Lung (tissue), 11 donors: ENCODE measurements at regions not wholly inside any gene's neighbourhood (a gene's known extent, or its start where the extent isn't known, plus 50 kb on each side); places are given as distances from the start of the nearest gene placed in this dataset.
"Not testable (repeated sequence)": the region's sequence is repeated elsewhere in the genome, so short reads cannot be mapped to it uniquely, and the experiment has no call there.

Experiments used
- ATAC-seq: fragments of 200-7000 bp; cut with Tn5 transposase; one replicate; pipeline ENCODE4 v1.9.1; 2020; ENCODE audit warnings: moderate number of reproducible peaks; ENCODE audit not compliant: insufficient read depth, low FRiP score
- DNase-seq, 3 donors: peaks; one replicate each; pipeline ENCODE4 v3.0.0-alpha.2; 2013 to 2017
- H3K27ac ChIP-seq, 2 donors: one replicate each; pipeline ENCODE4 v1.5.1; 2013; ENCODE audit warnings: mild to moderate bottlenecking in 2 of 2, moderate library complexity in 2 of 2, control low read depth in 1 of 2, inconsistent platforms in 1 of 2, low read depth in 1 of 2, low read length in 1 of 2
- H3K27me3 ChIP-seq, 3 donors: one replicate each; pipeline ENCODE4 v1.5.1; 2013; ENCODE audit warnings: low read length in 2 of 3; ENCODE audit not compliant: control insufficient read depth in 3 of 3, insufficient read depth in 3 of 3
- H3K36me3 ChIP-seq, 4 donors: one replicate each; pipeline ENCODE4 v1.5.1; 2013; ENCODE audit warnings: low read length in 4 of 4, mild to moderate bottlenecking in 1 of 4, moderate library complexity in 1 of 4; ENCODE audit not compliant: control insufficient read depth in 4 of 4, insufficient read depth in 4 of 4
- H3K4me1 ChIP-seq, 5 donors: one replicate each; pipeline ENCODE4 v1.5.1; 2013; ENCODE audit warnings: low read length in 5 of 5, mild to moderate bottlenecking in 2 of 5, moderate library complexity in 1 of 5; ENCODE audit not compliant: control insufficient read depth in 5 of 5, insufficient read depth in 5 of 5
- H3K4me3 ChIP-seq: one replicate; pipeline ENCODE4 v1.5.1; 2013; ENCODE audit warnings: mild to moderate bottlenecking, control low read depth, moderate library complexity
- H3K9ac ChIP-seq, 2 donors: one replicate each; pipeline ENCODE4 v1.5.1; 2013; ENCODE audit warnings: low read length in 2 of 2, control low read depth in 1 of 2; ENCODE audit not compliant: insufficient read depth in 1 of 2
- H3K9me3 ChIP-seq, 4 donors: one replicate each; pipeline ENCODE4 v1.5.1; 2013; ENCODE audit warnings: low read length in 3 of 4, mild to moderate bottlenecking in 1 of 4, moderate library complexity in 1 of 4; ENCODE audit not compliant: control insufficient read depth in 4 of 4, insufficient read depth in 3 of 4
- CTCF ChIP-seq: IDR thresholded peaks from 2 replicates; pipeline ENCODE4 v1.5.1; 2012; ENCODE audit warnings: mild to moderate bottlenecking; ENCODE audit errors: control extremely low read depth, extremely low read depth
- WGBS, 2 donors: extraction: QIAGEN DNeasy Blood & Tissue Kit; methylation state at CpG; one replicate each; pipeline ENCODE4 v1.1.7; 2013; 5-methylcytosine and 5-hydroxymethylcytosine counted together
- donor health status: control.
- donor health status: control.
- donor health status: Bipolar disorder and iron deficiency.
- donor health status: healthy.
- donor health status: DM: yes; HTN: yes; CAD: no.

DNA sequence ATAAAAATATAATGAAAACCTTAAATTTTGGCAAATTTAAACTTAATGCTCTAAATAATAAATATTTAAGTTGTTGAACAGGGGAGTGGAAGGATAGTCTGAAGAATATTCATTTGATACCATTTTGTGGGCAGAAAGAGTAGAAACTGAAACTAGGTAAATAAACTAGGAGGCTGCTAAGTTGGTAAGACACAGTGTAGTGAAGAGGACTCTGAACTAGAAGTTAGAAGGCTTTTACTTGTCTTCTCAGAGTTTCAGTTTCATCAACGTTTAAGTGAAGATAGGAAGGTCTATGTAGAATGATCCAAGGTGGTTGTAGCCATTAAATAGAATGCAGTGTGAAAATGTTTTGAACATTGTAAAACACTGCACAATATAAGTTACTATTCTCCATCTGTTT is 516.9 kb downstream of the AMY1C start:
- no peaks in the 10 kb centered on the region for H3K27me3 ChIP-seq
- 48 to 79% methylated on average over 1 of the region's 1 CpG for WGBS, 2 donors
- ATAC-seq, result no peak
- H3K4me3 ChIP-seq, result no peak overlapping the region
- H3K9me3 ChIP-seq, result no peaks in the 10 kb centered on the region
- H3K4me1 ChIP-seq, result no peaks in the 10 kb centered on the region
- DNase-seq, result no peak
- no peaks in the 10 kb centered on the region for H3K36me3 ChIP-seq
- no peak overlapping the region for H3K27ac ChIP-seq
- no peak for TF ChIP-seq CTCF
- H3K9ac ChIP-seq, result no peak overlapping the region

- ATAC-seq, H3K9me3 ChIP-seq, H3K4me1 ChIP-seq, H3K36me3 ChIP-seq, H3K9ac ChIP-seq, DNase-seq, H3K4me3 ChIP-seq, H3K27ac ChIP-seq, H3K27me3 ChIP-seq: not testable (repeated sequence)
- WGBS, 2 donors, result 90 to 94% methylated on average over 4 of the region's 4 CpGs
Observed at GRCh38 chr1:104288322-104288721, 538.6 kb downstream of the AMY1C start.

- no peaks in the 10 kb centered on the region for H3K4me1 ChIP-seq
- H3K36me3 ChIP-seq, result no peaks in the 10 kb centered on the region
- WGBS, 2 donors, result 49 to 88% methylated on average over 1 of the region's 1 CpG
- no peak overlapping the region for H3K9ac ChIP-seq
- H3K9me3 ChIP-seq, result no peaks in the 10 kb centered on the region
- no peak for TF ChIP-seq CTCF
- DNase-seq (no peak), ATAC-seq (no peak)
- no peaks in the 10 kb centered on the region for H3K27me3 ChIP-seq
- no peak overlapping the region for H3K27ac ChIP-seq
- H3K4me3 ChIP-seq, result no peak overlapping the region
Observed at GRCh38 chr1:104291156-104291555, 541.5 kb downstream of the AMY1C start.

GRCh38 chr1:104294259-104294658 is 544.6 kb downstream of the AMY1C start:
- no peak overlapping the region for H3K4me3 ChIP-seq
- DNase-seq (peak in 2 of 3 donors; percentile 4), ATAC-seq (no peak)
- TF ChIP-seq CTCF, result no peak
- no peaks in the 10 kb centered on the region for H3K9me3 ChIP-seq
- no peak overlapping the region for H3K9ac ChIP-seq
- no peaks in the 10 kb centered on the region for H3K4me1 ChIP-seq
- no peaks in the 10 kb centered on the region for H3K36me3 ChIP-seq
- no peak overlapping the region for H3K27ac ChIP-seq
- WGBS, 2 donors, result 43 to 48% methylated on average over 3 of the region's 3 CpGs
- H3K27me3 ChIP-seq, result no peaks in the 10 kb centered on the region
